ENCODE measurements at regions not wholly inside any gene's neighbourhood (a gene's known extent, or its start where the extent isn't known, plus 50 kb on each side); places are given as distances from the start of the nearest gene placed in this dataset.

GRCh38 chr3:157718800-157719199, 215.6 kb upstream of the VEPH1 start:
- TF ChIP-seq CTCF (IDR thresholded peaks at IDR 0.05; ENCODE audit: low read length) (no peak), EZH2 (IDR thresholded peaks at IDR 0.05; ENCODE audit: borderline replicate concordance, low read length) (no peak)
